SK-N-DZ (cell line): ENCODE measurements at regions not wholly inside any gene's neighbourhood (a gene's known extent, or its start where the extent isn't known, plus 50 kb on each side); places are given as distances from the start of the nearest gene placed in this dataset.
"Not testable (repeated sequence)": the region's sequence is repeated elsewhere in the genome, so short reads cannot be mapped to it uniquely, and the experiment has no call there.

Experiments used
- DNase-seq: peaks from one replicate; pipeline ENCODE4 v3.0.0-alpha.2; 2015; ENCODE audit warnings: low spot score

DNA sequence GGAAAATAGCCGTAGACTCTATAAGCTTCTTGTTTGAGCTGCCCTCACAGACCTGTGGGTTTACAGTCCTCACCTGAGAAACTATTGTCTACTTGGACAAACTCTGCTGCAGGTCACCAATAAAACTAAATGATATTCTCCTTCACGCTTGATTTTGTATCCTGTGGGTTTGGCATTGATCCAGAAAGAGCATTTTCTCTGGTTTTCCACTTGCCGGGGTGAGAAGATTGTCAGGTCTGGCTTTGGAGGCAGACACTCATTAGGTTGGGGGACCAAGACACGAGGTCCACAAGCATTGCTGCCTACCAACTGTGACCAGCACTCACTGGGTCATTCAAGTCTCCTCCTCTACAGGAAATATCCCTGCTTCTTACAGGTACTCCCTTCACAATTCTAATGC, 68.5 kb downstream of the CDC14C start:
- no peak for DNase-seq

DNA sequence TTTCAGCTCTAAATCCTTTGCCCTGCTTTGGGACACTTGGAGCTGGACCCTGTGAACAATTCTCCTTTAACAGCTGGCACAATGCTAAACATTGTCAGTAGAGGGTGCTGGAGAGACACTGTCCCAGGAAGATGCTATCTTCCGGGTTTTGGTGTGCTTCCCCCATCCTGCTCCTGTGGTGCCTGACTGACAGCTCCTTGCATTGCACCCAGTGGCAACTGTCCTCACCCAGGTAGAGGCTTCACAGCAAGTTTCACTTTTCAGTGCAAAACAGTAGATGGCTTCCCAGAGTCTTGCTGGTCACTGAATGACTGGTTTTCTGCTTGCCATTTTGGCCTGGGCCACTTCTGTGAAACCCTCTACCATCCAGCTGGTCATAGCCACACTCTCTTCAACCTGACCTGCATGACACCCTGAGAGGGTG, 77.3 kb downstream of the CDC14C start:
- peak; percentile 28 for DNase-seq

DNA sequence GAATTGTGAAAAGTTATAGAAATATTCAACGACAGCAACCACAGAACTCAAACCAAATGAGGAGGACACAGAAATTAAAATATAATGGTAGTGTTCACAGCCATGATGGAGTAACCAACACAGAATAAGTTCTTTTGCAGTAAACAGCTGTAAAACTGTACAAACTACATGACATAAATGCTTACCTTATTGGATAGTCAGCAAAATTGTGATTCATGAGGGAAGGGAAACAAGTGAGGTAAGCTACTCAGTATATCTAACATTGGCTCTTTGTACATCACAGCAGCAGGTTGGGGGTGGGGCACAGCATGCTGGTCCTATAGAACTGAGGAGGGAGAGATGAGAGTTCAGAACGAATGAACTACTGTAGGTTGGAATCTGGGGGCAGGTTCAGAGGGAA, 86.4 kb downstream of the CDC14C start:
- no peak for DNase-seq

DNA sequence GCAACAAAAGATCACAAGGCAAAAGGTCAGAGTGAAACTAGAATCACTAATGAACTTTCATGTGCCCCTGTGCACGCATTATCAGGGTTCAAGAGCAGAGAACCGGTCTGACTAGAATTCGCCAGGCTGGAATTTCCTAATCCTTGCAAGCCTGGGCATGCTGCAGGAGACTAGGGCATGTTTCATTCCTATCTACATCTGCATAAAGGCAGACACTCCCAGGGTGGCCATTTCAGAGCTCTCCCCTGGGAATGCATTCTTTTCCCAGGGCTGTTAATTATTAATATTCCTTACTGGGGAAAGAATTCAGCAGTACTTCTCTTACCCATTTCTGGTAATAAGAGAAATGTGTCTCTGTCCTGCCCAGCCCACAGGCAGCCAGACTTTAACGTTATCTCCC, 90.5 kb downstream of the CDC14C start:
- DNase-seq, result no peak

DNA sequence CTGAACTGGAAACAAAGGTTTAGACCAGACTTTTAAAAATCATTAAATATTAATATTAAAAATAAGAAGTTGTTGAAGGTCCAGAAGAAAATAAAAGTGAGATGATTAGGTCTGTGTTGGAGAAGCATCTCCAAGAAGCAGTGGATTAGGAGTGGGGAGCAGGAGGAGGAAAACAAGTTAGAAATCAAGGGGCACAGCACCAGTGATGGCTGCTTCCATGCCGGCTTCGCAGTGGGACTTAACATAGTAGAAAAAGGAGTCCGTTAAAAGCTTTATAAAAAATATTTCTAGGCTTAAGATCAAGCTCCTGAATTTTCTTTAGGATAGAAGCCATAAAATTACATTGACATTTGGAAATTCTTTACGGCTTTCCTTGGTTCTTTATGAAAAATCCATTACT, 95.8 kb downstream of the CDC14C start:
- no peak for DNase-seq

DNA sequence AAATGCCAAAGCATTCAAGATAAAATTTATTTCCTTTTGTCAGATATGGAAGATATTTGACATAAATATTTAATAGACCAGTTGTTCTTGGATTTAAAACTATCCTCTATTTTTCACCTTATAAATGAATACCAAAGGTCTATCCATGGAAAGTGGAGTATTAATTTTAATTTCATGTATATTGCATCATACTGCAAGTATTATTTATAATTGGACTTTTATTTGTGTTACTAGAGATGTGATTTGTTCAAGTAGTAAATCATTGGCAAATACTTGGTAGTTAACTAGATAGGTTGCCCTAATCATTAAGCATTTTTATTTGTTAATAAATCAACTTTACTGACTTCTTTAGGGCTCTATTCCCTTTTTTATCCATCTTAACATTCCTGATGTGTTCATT, 98.1 kb downstream of the CDC14C start:
- no peak for DNase-seq

DNA sequence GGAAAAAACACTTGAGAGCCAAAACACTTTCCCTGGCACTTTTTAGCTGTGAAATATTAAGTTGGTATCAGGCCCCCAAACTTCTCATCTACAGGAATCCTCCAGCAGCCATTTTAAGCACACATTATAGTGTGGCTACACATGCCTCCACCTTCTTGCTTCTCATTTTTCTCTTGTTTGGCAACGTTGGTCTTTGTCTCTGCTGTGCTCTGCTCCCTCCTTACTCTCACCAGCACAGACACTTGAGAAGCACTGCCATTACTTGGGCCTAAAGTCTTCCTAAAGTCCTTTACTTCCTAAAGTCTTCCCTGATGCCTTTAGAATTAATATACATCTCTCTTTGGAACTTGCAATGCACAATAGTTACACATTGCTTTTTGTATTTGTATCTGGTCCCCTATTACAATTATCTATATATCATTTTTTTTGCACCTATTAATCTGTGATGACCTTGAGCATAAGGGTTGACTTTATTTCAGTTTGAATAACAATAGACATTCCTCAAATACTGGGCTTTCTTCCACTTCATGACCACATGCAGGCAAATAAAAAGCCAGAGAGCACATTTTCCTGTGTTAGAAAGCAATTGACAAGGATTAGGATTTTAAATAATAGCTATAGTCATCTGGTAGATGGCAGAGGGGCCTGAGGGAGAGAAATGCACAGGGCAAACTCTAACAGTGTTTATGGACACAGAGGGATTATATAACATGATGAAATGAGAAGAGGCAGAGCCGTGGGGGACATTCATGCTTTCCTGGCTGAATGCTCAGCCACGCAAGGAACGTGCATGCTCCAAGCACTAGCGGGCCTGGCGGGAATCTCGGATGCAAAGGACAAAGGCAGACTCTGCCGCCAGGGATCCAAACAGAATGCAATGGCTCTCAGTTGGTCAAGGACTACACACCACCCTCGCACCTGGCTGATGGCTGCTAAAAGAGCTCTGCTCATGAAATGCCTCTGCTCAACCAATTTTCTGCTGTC, 99.3 kb downstream of the CDC14C start:
- no peak for DNase-seq

DNA sequence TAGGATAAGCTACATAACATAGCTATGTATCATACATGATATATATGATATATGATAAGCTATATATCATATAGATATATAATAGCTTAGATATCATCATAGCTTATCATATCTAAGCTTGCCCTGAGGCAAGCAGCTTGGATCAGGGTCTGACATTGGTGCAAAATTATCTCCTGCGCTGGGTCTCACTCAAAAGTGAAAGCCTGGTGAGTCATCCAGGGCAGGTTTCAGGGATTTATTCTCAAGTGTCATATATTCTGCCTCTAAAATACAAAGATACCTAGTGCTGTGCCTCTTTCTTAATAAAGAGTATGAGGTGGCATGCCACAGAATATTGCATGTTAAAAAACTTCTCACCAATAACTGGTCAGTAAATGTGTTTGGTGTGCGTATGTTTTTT, 105.9 kb downstream of the CDC14C start:
- no peak for DNase-seq

DNA sequence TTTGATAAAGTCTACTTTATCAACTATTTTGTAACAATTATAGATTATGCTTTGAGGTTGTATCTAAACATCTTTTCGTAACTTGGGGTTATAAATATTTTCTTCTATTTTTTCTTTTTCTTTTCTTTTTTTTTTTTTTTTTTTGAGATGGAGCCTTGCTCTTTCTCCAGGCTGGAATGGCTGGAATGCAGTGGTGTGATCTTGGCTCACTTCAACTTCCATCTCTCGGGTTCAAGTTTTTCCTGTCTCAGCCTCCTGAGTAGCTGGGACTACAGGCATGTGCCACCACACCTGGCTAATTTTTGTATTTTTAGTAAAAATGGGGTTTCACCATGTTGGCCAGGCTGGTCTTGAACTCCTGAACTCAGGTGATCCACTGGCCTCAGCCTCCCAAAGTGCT, 108.8 kb downstream of the CDC14C start:
- DNase-seq, result not testable (repeated sequence)

DNA sequence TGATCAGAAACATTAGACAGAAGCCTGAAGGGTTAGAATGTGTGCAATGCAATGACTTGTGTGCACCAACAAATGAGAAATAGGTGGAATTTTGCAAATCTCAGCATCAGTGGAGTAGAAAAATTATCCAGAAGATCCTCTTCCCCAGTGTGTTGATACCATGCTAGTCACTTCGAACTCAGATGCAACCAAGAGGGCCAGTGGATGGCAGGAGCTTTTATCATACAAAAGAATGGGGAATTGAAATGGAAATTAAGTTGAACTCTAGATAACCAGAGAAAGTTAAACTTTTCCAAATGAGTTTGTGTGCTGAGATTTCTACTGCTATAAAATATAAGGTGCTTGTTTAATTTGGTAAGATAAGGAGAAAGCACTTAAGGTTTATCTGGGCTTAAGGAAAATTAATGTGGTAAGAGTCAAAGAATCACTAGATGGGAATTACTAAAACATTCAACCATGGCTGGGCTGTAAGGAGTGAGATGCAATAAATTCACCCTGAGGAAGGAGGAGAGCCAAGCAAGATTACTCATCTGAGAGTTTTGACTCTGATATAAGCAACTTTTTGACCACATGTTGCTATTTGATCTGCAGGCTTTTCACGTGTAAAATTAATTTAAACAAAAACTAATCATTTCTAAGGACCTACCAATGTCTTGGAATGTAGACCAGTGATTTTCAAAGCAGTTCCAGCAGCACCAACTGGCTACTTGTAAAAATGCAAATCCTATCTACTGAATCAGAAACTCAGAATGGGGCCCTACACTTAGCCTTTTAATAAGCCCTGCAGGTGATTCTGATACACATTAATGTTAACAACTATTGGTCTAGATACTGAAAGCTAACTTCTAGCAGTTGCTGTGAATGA, 113.2 kb downstream of the CDC14C start:
- no peak for DNase-seq

DNA sequence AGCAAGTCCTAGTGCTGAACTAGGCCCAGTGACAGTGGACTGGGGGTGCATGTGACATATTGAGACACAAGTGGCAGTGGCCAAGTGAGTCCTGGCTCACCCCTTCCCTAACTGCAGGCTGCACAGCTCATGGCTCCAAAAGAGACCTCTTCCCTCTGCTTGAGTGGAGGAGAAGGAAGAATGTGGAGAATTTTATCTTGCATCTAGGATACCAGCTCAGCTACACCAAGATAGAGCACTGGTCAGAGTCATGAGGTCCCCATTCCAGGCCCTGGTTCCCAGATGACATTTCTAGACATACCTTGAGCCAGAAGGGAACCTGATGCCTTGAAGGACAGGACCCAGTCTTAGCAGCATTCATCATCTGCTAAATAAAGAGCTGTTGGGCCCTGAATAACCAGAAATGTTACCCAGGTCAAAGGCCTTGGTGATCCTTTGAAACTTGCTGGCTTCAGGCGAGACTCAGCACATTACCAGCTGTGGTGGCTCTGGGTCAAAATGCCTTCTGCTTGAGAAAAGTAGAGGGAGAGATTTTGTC, 114.5 kb downstream of the CDC14C start:
- no peak for DNase-seq

DNA sequence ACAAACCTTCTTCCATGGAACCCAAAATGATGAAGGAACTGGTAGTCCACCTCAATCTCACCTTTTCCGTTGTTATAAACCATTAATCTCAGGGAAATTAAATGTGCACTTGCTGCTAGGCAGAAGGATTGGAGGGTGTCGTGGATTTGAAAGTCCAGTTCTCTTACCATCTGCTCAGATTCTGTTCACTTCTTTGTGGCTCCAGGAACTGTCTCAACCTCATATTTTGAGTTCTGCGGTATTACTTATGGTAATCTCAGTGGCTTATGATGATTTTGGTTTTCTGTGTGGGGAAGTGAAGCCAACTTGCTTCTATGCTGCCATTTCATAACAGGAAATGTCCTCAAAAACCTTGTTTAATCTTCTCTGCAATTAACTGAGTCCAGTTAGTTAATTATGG, 136.4 kb downstream of the CDC14C start:
- no peak for DNase-seq

DNA sequence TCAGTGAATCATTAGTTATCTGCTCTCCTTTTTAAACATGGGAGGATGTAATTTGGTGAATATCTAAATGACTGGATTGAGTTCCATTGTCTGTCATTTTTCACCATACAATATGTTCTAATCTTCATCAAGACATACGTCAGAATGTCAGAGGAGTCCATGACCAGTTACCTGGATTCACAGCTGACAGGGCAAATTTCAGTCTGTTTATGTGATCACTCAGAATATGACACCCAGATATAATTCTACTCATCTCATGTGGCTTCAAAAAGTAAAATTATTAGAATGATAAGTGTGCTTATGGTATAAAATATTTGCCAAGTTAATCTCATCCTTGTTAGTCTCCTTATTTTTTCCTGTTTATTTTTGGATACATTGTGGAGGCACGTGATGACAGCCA, 150.2 kb downstream of the CDC14C start:
- no peak for DNase-seq

DNA sequence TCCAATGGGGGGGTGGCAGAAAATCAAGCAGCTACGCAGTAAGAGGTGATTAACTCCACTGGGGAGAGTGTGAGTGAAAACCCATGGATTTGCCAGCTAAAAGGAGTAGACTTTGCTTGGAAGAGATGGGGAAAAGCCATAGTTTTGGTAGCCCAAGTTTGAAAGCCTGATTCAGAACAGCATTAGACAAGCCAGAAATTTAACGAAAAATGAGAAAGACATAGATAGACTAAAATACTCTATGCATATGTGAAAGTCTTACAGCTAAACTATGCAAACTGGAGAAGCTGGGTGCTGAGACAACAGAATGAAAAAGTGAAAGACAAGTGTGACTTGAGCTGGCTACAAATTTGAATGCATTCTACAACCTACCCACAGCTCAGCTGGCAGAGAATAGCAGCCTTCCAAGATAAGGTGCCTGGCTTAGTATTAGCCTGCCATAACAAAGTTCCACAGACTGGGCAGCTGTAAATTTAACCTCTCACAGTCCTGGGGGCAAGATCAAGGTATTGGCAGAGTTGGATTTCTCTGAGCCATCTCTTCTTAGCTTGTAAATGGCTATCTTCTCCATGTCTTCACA, 156.6 kb downstream of the CDC14C start:
- no peak for DNase-seq

DNA sequence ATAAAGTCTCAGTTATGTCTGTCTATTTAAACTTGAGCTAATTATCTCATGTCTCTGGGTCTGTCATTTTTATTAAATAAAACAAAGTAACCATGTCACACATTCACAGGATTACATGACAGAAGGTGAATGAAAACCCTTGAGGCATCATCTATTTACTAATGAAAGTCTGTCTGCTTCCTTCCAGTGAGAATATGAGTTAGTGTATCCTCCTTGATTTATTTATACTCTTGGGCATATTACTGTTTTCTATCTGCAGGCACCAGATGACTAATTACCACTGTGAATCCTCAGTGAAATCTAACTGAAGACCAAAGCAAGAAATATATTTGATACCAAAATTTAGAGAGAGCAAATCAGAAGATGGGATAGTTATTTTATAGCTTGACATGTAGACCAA, 163.7 kb downstream of the CDC14C start:
- DNase-seq, result no peak

DNA sequence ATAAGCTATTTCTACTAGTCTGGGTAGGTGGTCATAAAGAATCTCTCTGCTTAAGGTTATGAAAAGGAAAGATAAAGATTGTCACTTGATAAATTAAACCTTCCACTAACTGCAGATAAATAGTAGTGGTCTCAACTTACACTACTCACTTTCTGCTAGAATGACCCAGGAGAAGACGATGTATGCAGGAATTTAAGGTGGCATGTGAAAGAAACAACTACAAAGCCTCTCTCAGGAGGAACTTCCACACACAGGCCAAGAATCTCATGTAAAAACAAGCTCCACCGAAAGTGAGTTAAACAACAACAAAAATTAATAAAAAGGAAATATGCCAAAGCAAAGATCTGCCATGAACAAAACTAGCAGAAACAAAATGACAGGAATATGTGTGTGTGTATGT, 165.4 kb downstream of the CDC14C start:
- no peak for DNase-seq

DNA sequence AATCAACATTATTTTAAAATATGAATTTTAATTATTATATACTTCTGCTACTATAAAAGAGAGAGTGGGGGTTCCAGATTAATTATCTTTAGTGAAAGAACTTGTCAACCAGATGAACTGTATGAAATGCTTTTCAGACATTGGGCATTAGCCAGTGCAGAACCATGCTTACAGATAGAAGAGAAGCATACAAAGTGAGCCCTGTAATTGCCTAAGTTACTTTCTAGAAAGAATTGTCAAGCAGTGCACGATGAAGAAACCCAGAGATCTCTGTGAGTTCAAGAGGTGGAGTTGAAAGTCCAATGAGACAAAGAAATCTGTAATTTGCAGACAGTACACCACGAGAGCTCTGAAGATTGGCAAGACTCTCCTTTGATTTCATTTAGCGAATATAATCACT, 166.7 kb downstream of the CDC14C start:
- DNase-seq, result no peak

DNA sequence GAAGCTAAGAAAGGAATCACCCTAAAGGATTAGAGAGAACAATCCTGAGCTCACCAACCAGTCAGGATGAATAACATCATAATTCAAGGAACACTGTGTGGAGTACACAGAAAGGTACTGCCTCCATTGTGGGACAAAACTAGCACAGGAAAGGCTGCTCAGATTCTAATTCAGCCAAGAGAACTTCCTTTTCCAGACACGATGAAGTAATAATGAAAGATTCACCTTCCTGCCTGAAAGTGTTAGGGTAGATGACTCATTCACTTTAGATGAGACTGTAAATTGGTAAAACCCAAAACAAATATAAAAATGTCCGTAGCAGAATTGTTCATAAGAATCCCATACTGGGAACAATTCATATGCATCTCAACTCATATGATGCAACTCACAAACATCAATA, 167.2 kb downstream of the CDC14C start:
- DNase-seq, result no peak

DNA sequence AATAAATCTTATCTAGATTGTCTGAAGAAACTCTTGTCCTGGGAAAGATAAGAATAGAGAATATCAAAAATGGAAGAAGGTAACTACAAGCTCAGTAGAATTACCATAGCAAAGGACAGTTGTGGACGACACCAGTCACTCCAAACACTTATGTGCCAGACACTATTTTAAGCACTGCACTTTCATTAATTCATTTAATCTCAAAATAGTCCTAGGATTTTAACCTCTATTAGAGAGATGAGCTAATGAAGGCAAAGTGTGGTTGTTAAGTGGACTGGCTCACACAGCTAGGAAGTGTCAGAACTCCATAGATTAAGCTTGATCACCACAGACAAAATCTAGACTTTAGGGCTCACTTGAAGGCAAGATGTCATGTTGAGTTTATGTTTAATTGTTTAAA, 168.9 kb downstream of the CDC14C start:
- DNase-seq, result no peak

DNA sequence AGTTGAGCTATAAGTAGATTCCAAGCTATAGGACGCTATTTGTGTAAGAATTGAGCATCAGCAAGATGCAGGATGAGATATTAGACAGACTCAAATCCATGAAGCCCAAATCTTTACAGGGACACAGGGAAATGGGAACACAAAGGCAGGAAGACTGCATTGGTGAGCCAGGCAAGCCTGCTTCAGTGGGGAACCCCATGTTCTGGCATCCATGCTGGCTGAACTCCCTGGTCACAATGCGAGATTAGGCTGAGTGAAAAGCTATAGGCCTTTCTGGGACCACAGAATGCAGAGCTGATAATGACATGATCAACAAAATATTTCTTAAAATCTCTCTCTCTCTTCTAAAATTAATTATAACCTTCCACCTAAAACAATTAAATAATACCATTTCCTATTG, 170.5 kb downstream of the CDC14C start:
- no peak for DNase-seq

DNA sequence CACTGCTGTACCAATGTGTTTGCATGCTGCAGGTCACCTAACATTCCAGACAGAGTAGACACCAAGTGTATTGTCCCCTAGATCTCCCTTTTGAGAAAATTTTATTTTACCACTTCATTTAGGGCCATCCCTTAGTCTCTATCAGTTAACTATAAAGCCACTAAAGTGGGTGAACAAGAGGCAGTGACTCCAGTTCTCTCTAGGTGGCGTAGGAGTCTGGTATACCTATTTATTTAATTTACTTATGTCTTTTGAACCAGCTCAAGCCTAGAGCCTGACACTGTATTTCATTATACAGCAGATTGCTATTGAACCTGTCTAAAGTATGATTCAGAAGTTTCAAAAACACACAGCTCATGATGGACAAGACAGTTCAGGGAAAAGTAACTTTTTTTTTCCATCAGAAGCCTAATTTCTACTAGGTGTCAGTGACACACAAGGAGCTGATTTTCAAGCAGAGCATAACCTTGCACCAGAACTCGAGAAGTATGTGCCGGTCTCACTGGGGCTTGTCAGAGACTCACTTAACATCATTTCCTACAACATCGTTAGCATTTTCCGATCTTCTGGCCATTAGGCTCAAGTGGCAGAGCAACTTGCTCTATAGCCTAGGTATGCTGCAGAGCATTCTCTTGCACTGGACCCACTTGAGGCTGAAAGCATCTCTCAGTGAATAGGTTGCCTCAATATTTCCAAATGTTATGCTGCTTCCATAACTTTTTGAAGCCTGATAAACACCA, 175.4 kb downstream of the CDC14C start:
- no peak for DNase-seq
